ENCODE measurements at regions not wholly inside any gene's neighbourhood (a gene's known extent, or its start where the extent isn't known, plus 50 kb on each side); places are given as distances from the start of the nearest gene placed in this dataset.

GRCh38 chr3:16090024-16090423 lies 84.5 kb upstream of the GALNT15 start:
- Histone ChIP-seq H3K36me3 (no peaks in the 10 kb centered on the region), H3K27ac (peak overlapping the region in 1 of 2 donors; percentile 56), H3K4me3 (no peak overlapping the region), H3K27me3 (no peaks in the 10 kb centered on the region), H3K4me1 (no peaks in the 10 kb centered on the region), H3K9me3 (no peaks in the 10 kb centered on the region)
- TF ChIP-seq POLR2A (IDR thresholded peaks at IDR 0.05) (no peak), CTCF (IDR thresholded peaks at IDR 0.05) (no peak)
- no peak for DNase-seq
- intact Hi-C loops (cut with DNase I; ENCODE audit: low total_unique reads): no loop called here

GRCh38 chr3:16090706-16091105 lies 83.8 kb upstream of the GALNT15 start:
- peak overlapping the region in 1 of 2 donors; percentile 56 for H3K27ac ChIP-seq
- no peak for TF ChIP-seq POLR2A (IDR thresholded peaks at IDR 0.05)
- TF ChIP-seq CTCF (IDR thresholded peaks at IDR 0.05): no peak
- intact Hi-C loops (cut with DNase I; ENCODE audit: low total_unique reads): no loop called here

GRCh38 chr3:16092923-16093322 lies 81.6 kb upstream of the GALNT15 start:
- no peaks in the 10 kb centered on the region for H3K27me3 ChIP-seq
- no peak for DNase-seq
- H3K27ac ChIP-seq: no peak overlapping the region
- H3K36me3 ChIP-seq: no peaks in the 10 kb centered on the region
- TF ChIP-seq POLR2A (IDR thresholded peaks at IDR 0.05) (no peak), CTCF (IDR thresholded peaks at IDR 0.05) (no peak)
- no peak overlapping the region for H3K4me3 ChIP-seq
- H3K9me3 ChIP-seq: no peaks in the 10 kb centered on the region
- H3K4me1 ChIP-seq: no peaks in the 10 kb centered on the region
- intact Hi-C loops (cut with DNase I; ENCODE audit: low total_unique reads): no loop called here

More at GRCh38 chr3:16090706-16091105, 83.8 kb upstream of the GALNT15 start:
- H3K4me1 ChIP-seq: no peaks in the 10 kb centered on the region
- H3K27me3 ChIP-seq: no peaks in the 10 kb centered on the region
- H3K36me3 ChIP-seq: no peaks in the 10 kb centered on the region
- H3K4me3 ChIP-seq: no peak overlapping the region
- H3K9me3 ChIP-seq: no peaks in the 10 kb centered on the region
- no peak for DNase-seq

- Histone ChIP-seq H3K4me1 (no peaks in the 10 kb centered on the region), H3K27me3 (no peaks in the 10 kb centered on the region), H3K9me3 (no peaks in the 10 kb centered on the region), H3K36me3 (no peaks in the 10 kb centered on the region), H3K27ac (no peak overlapping the region), H3K4me3 (no peak overlapping the region)
- intact Hi-C loops (cut with DNase I; ENCODE audit: low total_unique reads): no loop called here
- DNase-seq: no peak
- TF ChIP-seq CTCF (IDR thresholded peaks at IDR 0.05): no peak
- TF ChIP-seq POLR2A (IDR thresholded peaks at IDR 0.05): no peak
Observed at GRCh38 chr3:16101295-16102186, 72.9 kb upstream of the GALNT15 start.

GRCh38 chr3:16102187-16102561 lies 72.3 kb upstream of the GALNT15 start:
- DNase-seq: no peak
- TF ChIP-seq POLR2A (IDR thresholded peaks at IDR 0.05) (no peak), CTCF (IDR thresholded peaks at IDR 0.05) (no peak)
- Histone ChIP-seq H3K36me3 (no peaks in the 10 kb centered on the region), H3K4me1 (no peaks in the 10 kb centered on the region), H3K27ac (no peak overlapping the region), H3K9me3 (no peaks in the 10 kb centered on the region), H3K27me3 (no peaks in the 10 kb centered on the region), H3K4me3 (no peak overlapping the region)
- intact Hi-C loops (cut with DNase I; ENCODE audit: low total_unique reads): no loop called here

All from uterus (tissue), 3 donors.